HEK293T (cell line): ENCODE measurements at regions not wholly inside any gene's neighbourhood (a gene's known extent, or its start where the extent isn't known, plus 50 kb on each side); places are given as distances from the start of the nearest gene placed in this dataset.
A peak's percentile ranks its signal among the peaks of the same experiment; 100 is the strongest.

Experiments
- CTCF ChIA-PET: fragments of 350-600 bp; formaldehyde crosslinking; extraction: SDS; loops from one replicate; lab custom pipeline; 2021; ENCODE audit warnings: antibody characterized with exemption, inconsistent platforms; lab: Yijun Ruan, JAX
- POLR2A ChIA-PET: fragments of 350-600 bp; formaldehyde crosslinking; extraction: SDS; loops from one replicate; lab custom pipeline; 2020; ENCODE audit warnings: antibody characterized with exemption, inconsistent platforms; lab: Yijun Ruan, JAX
- DNase-seq: peaks from one replicate; pipeline ENCODE4 v3.0.0; 2012; ENCODE audit warnings: mixed read lengths; ENCODE audit errors: extremely low spot score
- ARNT ChIP-seq: fragments of 450-650 bp; IDR thresholded peaks from 2 replicates; pipeline ENCODE4 v1.6.1; 2017; ENCODE audit warnings: mild to moderate bottlenecking
- BHLHE40 ChIP-seq: fragments of 450-650 bp; IDR thresholded peaks from 2 replicates; pipeline ENCODE4 v1.6.1; 2016; ENCODE audit warnings: mild to moderate bottlenecking, moderate library complexity, borderline replicate concordance
- CTBP1 ChIP-seq: fragments of 450-650 bp; IDR thresholded peaks from 2 replicates; pipeline ENCODE4 v1.6.1; 2016; ENCODE audit warnings: borderline replicate concordance
- ELF4 ChIP-seq: fragments of 450-650 bp; IDR thresholded peaks from 2 replicates; pipeline ENCODE4 v1.6.1; 2017; ENCODE audit warnings: antibody characterized with exemption
- FOXA1 ChIP-seq: fragments of 450-650 bp; IDR thresholded peaks from 2 replicates; pipeline ENCODE4 v1.6.1; 2016; ENCODE audit warnings: mild to moderate bottlenecking
- FOXK2 ChIP-seq: fragments of 450-650 bp; IDR thresholded peaks from 2 replicates; pipeline ENCODE4 v1.6.1; 2016; ENCODE audit warnings: mild to moderate bottlenecking
- FOXM1 ChIP-seq: fragments of 450-650 bp; IDR thresholded peaks from 2 replicates; pipeline ENCODE4 v1.6.1; 2017; ENCODE audit warnings: mild to moderate bottlenecking, borderline replicate concordance
- HDGF ChIP-seq: fragments of 450-650 bp; IDR thresholded peaks from 2 replicates; pipeline ENCODE4 v1.6.1; 2017; ENCODE audit warnings: antibody characterized with exemption, borderline replicate concordance
- L3MBTL2 ChIP-seq: fragments of 450-650 bp; conservative IDR thresholded peaks from 2 replicates; pipeline ENCODE4 v1.6.1; 2016; ENCODE audit warnings: mild to moderate bottlenecking
- LEF1 ChIP-seq: fragments of 450-650 bp; IDR thresholded peaks from 2 replicates; pipeline ENCODE4 v1.6.1; 2017; ENCODE audit warnings: mild to moderate bottlenecking, borderline replicate concordance
- NFRKB ChIP-seq: fragments of 450-650 bp; IDR thresholded peaks from 2 replicates; pipeline ENCODE4 v1.6.1; 2016; ENCODE audit warnings: mild to moderate bottlenecking, moderate library complexity
- SP1 ChIP-seq: fragments of 450-650 bp; IDR thresholded peaks from 2 replicates; pipeline ENCODE4 v1.6.1; 2017
- SUZ12 ChIP-seq: fragments of 450-650 bp; IDR thresholded peaks from 2 replicates; pipeline ENCODE4 v1.6.1; 2016; ENCODE audit warnings: mild to moderate bottlenecking
- TARDBP ChIP-seq: fragments of 450-650 bp; IDR thresholded peaks from 2 replicates; pipeline ENCODE4 v1.6.1; 2016
- ZNF384 ChIP-seq: fragments of 450-650 bp; IDR thresholded peaks from 2 replicates; pipeline ENCODE4 v1.6.1; 2016
- TF ChIP-seq, protein P1 (sequence below): fragments of 450-650 bp; IDR thresholded peaks from 2 replicates; pipeline ENCODE4 v1.6.1; 2016

DNA sequence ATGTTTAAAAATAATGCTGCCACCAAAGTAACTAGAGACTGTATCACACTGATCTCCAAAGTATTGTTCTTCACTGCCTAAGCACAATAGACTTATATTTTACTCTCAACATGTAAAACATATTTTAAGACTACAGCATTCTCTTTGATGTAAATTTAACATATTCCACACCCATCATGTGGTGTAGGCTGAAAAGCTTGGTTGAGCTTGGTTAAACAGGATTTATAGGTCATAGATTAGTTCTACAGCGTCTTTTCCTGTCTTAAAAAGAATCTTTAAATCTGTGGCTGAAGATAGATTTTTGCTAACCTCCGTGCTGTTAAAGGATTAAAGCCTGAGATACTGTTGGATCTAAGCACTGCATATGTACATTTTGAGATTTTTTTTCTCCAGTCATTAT, 379.9 kb downstream of the SH2D1A start:
- TF ChIP-seq ZNF384, result no peak
- TF ChIP-seq L3MBTL2, result no peak
- TF ChIP-seq ELF4, result no peak
- no peak for TF ChIP-seq BHLHE40
- no peak for TF ChIP-seq FOXK2
- TF ChIP-seq NFRKB, result no peak
- TF ChIP-seq LEF1, result no peak
- no peak for TF ChIP-seq TARDBP
- TF ChIP-seq, protein P1, sequence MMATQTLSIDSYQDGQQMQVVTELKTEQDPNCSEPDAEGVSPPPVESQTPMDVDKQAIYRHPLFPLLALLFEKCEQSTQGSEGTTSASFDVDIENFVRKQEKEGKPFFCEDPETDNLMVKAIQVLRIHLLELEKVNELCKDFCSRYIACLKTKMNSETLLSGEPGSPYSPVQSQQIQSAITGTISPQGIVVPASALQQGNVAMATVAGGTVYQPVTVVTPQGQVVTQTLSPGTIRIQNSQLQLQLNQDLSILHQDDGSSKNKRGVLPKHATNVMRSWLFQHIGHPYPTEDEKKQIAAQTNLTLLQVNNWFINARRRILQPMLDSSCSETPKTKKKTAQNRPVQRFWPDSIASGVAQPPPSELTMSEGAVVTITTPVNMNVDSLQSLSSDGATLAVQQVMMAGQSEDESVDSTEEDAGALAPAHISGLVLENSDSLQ, result no peak
- no peak for TF ChIP-seq FOXA1
- TF ChIP-seq SUZ12, result no peak
- TF ChIP-seq ARNT, result no peak
- TF ChIP-seq SP1, result no peak
- no peak for TF ChIP-seq FOXM1
- no peak for TF ChIP-seq HDGF
- no peak for TF ChIP-seq CTBP1
- CTCF ChIA-PET, result no interaction called here
- POLR2A ChIA-PET, result no interaction called here
- no peak for DNase-seq

DNA sequence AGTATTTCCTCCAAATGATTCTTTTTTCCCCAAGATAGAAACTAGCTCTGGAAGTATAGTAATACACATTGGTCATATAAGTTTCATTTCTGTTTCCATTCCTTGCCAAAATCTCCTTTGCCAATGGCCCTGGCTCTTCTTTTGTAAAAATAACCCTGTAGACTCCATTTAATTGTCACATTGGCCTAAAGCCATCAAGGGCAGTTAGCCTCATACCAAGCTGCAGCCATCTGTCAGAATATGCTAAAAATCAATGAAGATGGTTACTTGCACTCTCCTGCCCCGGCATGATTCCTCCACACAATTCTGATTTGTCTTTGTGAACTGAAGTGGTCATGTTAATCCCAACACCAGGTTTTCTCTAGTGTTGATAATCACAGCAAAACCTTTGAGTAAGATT, 380.5 kb downstream of the SH2D1A start:
- TF ChIP-seq HDGF (no peak), LEF1 (no peak), NFRKB (no peak), CTBP1 (no peak), ZNF384 (no peak)
- POLR2A ChIA-PET, result no interaction called here
- DNase-seq, result no peak
- CTCF ChIA-PET, result no interaction called here

DNA sequence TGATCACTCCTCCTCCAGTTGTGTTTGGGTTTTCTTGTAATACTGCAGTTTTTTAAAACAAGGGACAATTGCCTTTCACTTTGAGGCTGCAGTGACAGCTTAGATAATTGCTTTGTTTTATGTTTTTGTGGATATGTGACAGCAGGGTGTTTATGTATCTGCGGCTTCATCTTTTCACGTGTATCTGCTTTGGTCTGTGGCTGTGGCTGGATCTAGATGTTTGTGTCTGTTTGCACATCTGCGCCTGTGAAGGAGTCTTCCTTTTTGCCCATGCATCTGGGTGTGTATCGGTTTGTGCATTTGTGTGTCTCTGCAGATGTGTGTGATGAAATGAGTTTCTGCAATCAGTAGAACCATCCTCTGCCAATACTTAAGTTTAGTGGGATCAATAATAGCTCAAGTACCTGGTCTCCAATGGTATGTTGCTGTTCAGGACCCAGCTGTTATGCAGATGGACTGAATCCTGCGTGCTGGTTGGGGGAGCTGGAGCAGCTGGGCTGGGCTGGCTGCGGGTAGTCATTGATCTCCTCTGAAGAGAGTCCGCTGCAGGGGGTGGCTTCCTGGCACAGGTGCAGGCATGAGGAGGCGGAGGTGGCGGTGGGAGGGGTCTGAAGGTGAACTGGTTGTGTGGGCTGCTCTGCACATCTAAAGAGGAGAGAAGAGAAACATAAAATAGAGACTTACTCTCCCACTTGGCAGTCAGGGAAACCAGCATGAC, 390.3 kb downstream of the SH2D1A start:
- ChIA-PET CTCF (no interaction called here), POLR2A (no interaction called here)
- TF ChIP-seq FOXK2 (no peak), SUZ12 (no peak), NFRKB (no peak), L3MBTL2 (no peak), TARDBP (no peak), LEF1 (no peak), BHLHE40 (no peak), ZNF384 (no peak), CTBP1 (no peak), ARNT (no peak), FOXM1 (no peak), SP1 (no peak), HDGF (no peak), FOXA1 (no peak)

DNA sequence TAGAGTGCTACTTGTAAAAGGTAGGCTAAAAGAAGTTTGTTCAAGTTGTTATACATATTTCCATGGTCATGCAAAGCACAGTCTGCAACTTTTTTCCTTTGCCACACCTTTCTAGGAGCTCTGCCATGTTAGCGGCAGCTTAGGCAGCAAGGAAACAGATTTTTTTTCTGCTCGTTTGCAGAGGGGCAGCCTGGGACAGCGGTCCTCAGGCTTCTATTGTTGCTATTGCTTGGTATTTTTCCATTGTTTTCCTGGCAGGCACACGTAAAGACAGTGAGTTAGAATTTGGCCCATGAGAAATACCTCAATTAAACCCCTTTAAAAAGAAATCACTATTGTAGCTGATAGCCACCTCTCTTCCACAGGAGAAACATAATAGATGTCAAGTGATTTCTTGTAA, 391.4 kb downstream of the SH2D1A start:
- ChIA-PET CTCF (no interaction called here), POLR2A (no interaction called here)
- no peak for TF ChIP-seq ELF4
- no peak for TF ChIP-seq FOXA1
- TF ChIP-seq SP1, result no peak
- TF ChIP-seq SUZ12, result no peak
- no peak for TF ChIP-seq TARDBP
- no peak for TF ChIP-seq CTBP1
- TF ChIP-seq BHLHE40, result no peak
- no peak for TF ChIP-seq HDGF
- TF ChIP-seq ZNF384, result no peak
- TF ChIP-seq FOXK2, result no peak
- no peak for TF ChIP-seq FOXM1
- TF ChIP-seq, protein P1, result no peak
- TF ChIP-seq ARNT, result no peak
- DNase-seq, result no peak

More for the DNA sequence above, 390.3 kb downstream of the SH2D1A start:
- DNase-seq, result no peak

DNA sequence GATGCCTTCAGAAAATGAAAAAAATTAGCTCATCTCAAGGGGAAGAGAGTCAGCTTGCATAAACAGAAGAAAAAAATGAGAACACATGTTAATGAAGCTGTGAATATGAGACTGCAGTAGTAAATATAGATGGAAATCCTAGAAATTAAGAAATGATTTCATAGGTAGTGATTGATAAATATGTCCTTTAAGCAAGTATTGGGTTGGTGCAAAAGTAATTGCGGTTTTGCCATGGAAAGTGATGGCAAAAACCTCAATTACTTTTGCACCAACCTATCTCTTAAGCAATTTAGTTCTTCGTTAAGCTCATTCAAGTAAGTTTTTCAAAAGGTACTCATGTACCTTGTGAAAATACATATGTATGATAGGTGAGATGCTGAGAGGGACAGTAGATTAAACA, 400.9 kb downstream of the SH2D1A start:
- DNase-seq, result no peak
- TF ChIP-seq ELF4, result peak; percentile 69
- no peak for TF ChIP-seq LEF1
- POLR2A ChIA-PET, result no interaction called here
- CTCF ChIA-PET, result no interaction called here

DNA sequence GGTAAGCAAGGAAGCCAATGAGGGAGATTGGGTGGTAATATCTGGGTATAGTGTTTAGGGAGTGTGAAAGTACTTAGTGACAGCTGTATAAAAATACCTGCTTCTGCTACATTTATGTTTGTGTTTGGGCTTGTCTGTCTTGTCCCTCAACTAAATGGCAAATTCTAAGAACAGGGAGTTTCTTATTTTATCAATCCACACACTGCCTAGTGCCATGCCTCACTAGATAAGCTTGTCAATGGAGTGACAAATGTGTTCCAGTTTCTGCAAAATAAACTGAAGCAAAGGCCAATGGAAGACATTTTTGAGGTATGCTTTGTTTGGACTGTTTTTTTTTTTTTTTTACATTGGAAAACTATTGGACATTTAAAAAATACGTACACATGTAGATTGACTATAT, 418.0 kb downstream of the SH2D1A start:
- DNase-seq, result no peak
- ChIA-PET CTCF (no interaction called here), POLR2A (no interaction called here)
- no peak for TF ChIP-seq NFRKB
- TF ChIP-seq ELF4, result no peak
- TF ChIP-seq FOXM1, result no peak
- no peak for TF ChIP-seq SUZ12
- TF ChIP-seq CTBP1, result no peak
- TF ChIP-seq TARDBP, result no peak
- no peak for TF ChIP-seq FOXA1
- TF ChIP-seq ARNT, result no peak
- TF ChIP-seq HDGF, result no peak
- TF ChIP-seq SP1, result no peak
- TF ChIP-seq L3MBTL2, result no peak
- no peak for TF ChIP-seq BHLHE40
- TF ChIP-seq, protein P1, result no peak
- TF ChIP-seq LEF1, result no peak
